ENCODE measurements at regions not wholly inside any gene's neighbourhood (a gene's known extent, or its start where the extent isn't known, plus 50 kb on each side); places are given as distances from the start of the nearest gene placed in this dataset.

GRCh38 chr10:108112218-108112617, 947.7 kb upstream of the SORCS1 start:
- DNase-seq = no peak

GRCh38 chr10:108104551-108105156, 940.1 kb upstream of the SORCS1 start:
- no peak for DNase-seq

- no peak for DNase-seq
Measured at GRCh38 chr10:108097258-108097657, 932.8 kb upstream of the SORCS1 start.

GRCh38 chr10:108095932-108096925, 931.7 kb upstream of the SORCS1 start:
- no peak for DNase-seq

DNA sequence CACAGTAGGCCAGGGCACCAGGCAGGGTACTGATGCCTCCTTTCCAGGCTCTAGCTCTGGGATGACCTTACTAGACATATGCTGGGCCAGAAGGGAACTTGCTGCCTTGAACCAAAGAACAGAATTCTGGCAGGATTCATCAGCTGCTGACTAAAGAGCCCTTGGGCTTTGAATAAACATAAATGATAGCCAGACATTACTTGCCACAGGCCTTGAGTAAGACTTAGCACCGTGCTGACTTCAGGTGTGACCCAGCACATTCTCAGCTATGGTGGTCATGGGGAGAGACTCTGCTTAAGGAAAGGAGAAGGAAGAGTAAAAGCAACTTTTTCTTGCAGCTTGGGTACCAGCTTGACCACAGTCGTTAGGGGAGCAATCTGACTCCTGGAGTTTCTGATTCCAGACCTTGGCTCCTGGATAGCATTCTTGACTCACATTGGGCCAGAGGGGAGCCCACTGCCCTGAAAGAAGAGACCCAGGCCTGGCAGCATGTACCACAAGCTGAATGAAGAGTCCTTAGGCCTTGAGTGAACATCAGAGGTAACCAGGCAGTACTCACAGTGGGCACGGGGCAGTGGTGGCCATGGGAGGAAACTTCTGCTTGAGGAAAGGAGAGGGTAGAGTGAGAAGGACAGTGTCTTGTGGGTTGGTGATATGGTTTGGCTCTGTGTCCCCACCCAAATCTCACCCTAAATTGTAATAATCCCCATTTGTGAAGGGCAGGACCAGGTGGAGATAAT, 926.1 kb upstream of the SORCS1 start:
- DNase-seq = no peak

GRCh38 chr10:108086502-108086901, 922.0 kb upstream of the SORCS1 start:
- no peak for DNase-seq

- DNase-seq = no peak
Measured at GRCh38 chr10:108082596-108082995, 918.1 kb upstream of the SORCS1 start.

GRCh38 chr10:108078263-108078662, 913.8 kb upstream of the SORCS1 start:
- DNase-seq = no peak

GRCh38 chr10:108072466-108072865, 908.0 kb upstream of the SORCS1 start:
- DNase-seq = no peak

DNA sequence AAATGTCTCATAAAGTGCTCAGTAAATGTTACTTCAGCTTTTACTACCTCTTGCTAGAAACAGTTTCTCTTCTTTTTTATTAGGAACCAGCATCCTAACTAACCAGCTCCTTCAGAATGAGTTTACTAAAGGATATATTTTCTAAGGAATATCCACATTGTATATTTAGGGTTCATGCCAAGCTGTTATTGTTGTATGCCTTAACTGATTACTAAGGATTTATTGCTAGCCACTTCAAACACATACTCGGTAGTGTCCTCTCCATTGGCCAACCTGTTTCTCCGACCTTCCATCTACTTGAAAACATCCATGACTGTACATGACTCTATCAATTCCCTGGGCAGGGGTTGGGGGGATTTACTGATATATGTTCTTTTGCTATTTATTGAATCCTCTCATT, 906.3 kb upstream of the SORCS1 start:
- no peak for DNase-seq

- DNase-seq = no peak
Measured at GRCh38 chr10:108069096-108069495, 904.6 kb upstream of the SORCS1 start.

- no peak for DNase-seq
Measured at GRCh38 chr10:108064746-108065260, 900.3 kb upstream of the SORCS1 start.

DNA sequence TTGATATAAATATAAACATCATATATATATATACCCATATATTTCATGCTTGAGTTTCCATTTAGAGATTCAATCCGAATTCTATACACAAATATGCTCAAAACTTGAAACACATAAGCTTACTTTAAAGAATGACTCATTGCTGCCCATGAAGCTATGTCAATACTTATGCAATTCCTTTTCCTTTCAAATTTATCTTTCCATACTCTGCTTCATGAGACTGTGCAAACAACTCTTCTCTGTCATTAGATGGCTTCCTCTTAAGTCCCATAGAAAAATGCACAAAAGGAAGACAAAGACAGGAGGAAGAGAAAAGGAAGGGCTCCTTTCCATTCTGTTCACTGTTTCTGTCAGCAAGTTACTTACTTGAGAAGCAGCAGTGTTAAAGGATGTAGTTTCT, 895.7 kb upstream of the SORCS1 start:
- no peak for DNase-seq

DNA sequence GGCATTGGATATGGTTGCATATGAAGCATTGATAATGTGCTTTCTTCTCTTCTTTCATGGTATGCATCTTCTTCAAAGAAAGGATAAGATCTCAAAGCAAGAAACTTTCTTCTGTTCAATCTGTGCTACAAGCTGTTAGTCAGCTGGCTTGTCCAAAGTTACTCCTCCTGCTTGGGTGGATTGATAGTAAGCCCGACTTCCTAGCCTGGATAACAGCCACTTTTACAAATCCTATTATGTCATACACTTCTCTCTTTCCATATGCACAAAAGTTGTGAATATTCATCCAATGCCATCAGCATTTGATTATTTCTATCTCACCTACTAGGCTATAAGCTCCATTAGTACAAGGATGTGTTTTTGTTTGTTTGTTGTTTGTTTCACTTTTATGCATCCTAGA, 891.0 kb upstream of the SORCS1 start:
- DNase-seq = no peak

DNA sequence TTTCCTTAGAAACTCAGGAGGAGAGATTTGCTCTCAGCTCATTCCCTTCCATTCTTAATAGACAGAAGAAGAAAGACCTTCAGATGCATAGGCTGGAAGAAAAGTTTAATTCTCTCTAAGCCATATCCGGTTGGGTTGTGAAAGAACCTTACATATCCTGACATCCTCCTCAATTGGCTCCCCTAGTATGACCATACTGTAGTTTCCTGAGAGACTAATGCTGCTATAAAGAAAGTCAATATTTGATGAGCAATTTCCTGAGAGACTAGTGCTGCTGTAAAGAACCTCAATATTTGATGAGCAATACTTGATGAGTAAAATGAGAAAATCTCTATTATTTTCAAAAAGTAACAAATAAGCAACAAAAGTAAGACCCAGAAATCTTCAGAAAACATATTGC, 888.5 kb upstream of the SORCS1 start:
- no peak for DNase-seq

- DNase-seq = no peak
Measured at GRCh38 chr10:108051218-108051617, 886.7 kb upstream of the SORCS1 start.

- no peak for DNase-seq
Measured at GRCh38 chr10:108050626-108051025, 886.1 kb upstream of the SORCS1 start.

GRCh38 chr10:108049668-108050067, 885.2 kb upstream of the SORCS1 start:
- no peak for DNase-seq

- no peak for DNase-seq
Measured at GRCh38 chr10:108048898-108049297, 884.4 kb upstream of the SORCS1 start.

DNA sequence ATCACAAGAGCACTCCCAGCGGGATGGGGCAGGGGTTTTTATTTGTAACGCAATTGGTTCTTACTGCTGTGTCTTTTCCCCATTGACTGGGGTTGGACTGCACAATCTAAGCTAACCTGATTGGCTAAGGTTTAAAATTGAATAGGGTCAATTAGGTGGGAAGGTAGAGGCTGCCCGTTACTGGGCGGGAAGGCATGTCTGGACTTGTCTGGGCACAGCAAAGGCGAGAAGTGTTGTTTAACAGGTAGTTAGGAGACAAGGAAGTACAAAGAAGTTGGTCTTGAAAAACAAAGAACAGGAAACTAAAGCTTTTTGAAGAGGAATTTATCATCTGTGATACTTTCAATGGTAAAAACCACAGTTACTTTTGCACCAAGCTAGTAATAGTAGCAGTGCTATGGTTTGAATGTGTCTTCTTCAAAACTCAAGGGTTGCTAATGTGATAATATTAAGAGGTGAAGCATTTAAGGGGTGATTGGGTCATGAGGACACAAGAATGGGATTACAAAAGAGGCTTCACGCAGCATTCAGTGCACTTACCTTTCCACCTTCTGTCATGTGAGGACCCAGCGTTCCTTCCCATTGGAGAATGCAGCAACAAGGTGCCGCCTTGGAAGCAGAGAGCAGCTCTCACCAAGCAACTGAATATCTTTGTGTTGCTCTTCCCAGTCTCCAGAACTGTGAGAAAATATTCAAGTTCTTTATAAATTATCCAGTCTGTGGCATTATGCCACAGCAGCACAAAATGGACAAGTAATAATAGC, 875.5 kb upstream of the SORCS1 start:
- DNase-seq = no peak

DNA sequence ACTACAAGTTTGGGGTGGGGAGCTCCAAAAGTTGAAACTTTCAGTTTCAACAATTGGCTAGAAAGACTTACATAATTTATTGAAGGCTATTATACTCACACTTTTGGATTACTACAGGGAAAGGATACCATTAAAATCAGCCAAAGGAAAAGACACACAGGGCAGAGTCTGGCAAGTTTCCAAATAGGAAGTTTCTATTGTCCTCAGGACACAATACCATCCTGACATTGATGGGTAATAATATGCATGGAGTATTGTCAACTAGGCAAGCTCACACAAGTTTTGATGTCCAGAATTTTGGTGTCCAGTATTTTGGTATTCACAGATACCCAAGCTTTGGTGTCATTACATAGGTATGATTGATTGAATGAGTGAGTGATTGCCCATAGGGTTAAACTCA, 872.6 kb upstream of the SORCS1 start:
- DNase-seq = no peak

GRCh38 chr10:108036265-108036664, 871.8 kb upstream of the SORCS1 start:
- DNase-seq = no peak

GRCh38 chr10:108034829-108035228, 870.3 kb upstream of the SORCS1 start:
- no peak for DNase-seq
